HL-60 (cell line): ENCODE measurements at regions not wholly inside any gene's neighbourhood (a gene's known extent, or its start where the extent isn't known, plus 50 kb on each side); places are given as distances from the start of the nearest gene placed in this dataset.

Experiments used
- DNase-seq, 2 experiments: peaks; one replicate each; pipeline ENCODE4 v3.0.0-alpha.2; 2010 to 2020; ENCODE audit warnings: low read depth in 1 of 2, low spot score in 1 of 2
- H3K27ac ChIP-seq: fragments of 250-450 bp; sonication (Bioruptor Pico); replicated peaks from 2 replicates; pipeline ENCODE4 v1.5.1; 2020; ENCODE audit warnings: mild to moderate bottlenecking, moderate library complexity
- H3K27me3 ChIP-seq: fragments of 250-450 bp; sonication (Bioruptor Pico); 2 replicates; pipeline ENCODE4 v1.5.1; 2021; ENCODE audit warnings: mild to moderate bottlenecking, moderate library complexity; ENCODE audit not compliant: insufficient read depth, poor library complexity, severe bottlenecking
- H3K4me3 ChIP-seq: replicated peaks from 2 replicates; pipeline ENCODE4 v1.5.1; 2011; ENCODE audit warnings: mild to moderate bottlenecking, control low read depth, low read length; ENCODE audit not compliant: insufficient read depth
- GABPA ChIP-seq: IDR thresholded peaks from 2 replicates; pipeline ENCODE4 v1.6.1; 2012; ENCODE audit warnings: low read depth
- POLR2AphosphoS5 ChIP-seq: IDR thresholded peaks from 2 replicates; pipeline ENCODE4 v1.6.1; 2012; ENCODE audit warnings: low read depth
- SPI1 ChIP-seq: IDR thresholded peaks from 2 replicates; pipeline ENCODE4 v1.6.1; 2012; ENCODE audit warnings: low read depth, mild to moderate bottlenecking, borderline replicate concordance
- TF ChIP-seq, protein P1 (sequence below): IDR thresholded peaks from one replicate; pipeline ENCODE4 v1.5.1; 2011; ENCODE audit warnings: low read length, control low read depth, inconsistent platforms; ENCODE audit not compliant: insufficient read depth
- TF ChIP-seq, protein P2 (sequence below): IDR thresholded peaks from 2 replicates; pipeline ENCODE4 v1.6.1; 2012; ENCODE audit warnings: low read depth; ENCODE audit not compliant: insufficient replicate concordance

DNA sequence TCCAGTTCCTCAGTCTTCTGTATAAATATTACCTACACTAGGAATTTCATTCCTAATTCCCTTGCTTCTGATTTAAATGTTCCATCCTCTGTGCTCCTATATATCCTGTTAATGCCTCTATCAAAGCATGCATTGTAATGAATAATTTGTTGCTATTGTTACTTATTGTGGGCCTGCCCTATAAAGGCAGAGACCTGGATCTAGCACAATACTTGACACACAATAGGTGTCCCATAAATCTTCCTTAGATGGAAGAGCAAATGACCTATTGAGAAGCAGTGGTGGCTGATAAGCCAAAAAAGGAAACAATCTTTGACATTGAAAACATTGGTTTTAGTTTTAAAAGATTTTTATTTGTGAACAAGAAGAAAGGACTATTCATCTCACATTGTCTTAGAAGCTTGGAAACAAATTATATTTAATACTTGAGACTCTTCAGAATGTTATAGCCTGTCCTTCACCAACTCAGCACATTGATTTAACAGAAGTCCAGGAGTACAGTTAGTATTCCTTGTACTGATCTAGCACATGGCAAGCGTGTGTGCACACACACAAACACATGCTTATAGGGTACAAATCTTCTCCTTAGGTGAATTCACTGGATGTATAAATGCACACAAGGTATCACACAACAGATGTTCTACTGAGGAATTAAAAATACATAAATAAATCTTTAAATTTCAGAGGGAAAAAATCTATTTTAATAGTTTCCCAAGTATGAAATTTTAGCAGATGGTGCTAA lies 135.9 kb downstream of the DUSP6 start:
- no peak for TF ChIP-seq POLR2AphosphoS5
- TF ChIP-seq, protein P1, sequence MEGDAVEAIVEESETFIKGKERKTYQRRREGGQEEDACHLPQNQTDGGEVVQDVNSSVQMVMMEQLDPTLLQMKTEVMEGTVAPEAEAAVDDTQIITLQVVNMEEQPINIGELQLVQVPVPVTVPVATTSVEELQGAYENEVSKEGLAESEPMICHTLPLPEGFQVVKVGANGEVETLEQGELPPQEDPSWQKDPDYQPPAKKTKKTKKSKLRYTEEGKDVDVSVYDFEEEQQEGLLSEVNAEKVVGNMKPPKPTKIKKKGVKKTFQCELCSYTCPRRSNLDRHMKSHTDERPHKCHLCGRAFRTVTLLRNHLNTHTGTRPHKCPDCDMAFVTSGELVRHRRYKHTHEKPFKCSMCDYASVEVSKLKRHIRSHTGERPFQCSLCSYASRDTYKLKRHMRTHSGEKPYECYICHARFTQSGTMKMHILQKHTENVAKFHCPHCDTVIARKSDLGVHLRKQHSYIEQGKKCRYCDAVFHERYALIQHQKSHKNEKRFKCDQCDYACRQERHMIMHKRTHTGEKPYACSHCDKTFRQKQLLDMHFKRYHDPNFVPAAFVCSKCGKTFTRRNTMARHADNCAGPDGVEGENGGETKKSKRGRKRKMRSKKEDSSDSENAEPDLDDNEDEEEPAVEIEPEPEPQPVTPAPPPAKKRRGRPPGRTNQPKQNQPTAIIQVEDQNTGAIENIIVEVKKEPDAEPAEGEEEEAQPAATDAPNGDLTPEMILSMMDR, result no peak
- TF ChIP-seq SPI1, result no peak
- TF ChIP-seq GABPA, result no peak
- TF ChIP-seq, protein P2, sequence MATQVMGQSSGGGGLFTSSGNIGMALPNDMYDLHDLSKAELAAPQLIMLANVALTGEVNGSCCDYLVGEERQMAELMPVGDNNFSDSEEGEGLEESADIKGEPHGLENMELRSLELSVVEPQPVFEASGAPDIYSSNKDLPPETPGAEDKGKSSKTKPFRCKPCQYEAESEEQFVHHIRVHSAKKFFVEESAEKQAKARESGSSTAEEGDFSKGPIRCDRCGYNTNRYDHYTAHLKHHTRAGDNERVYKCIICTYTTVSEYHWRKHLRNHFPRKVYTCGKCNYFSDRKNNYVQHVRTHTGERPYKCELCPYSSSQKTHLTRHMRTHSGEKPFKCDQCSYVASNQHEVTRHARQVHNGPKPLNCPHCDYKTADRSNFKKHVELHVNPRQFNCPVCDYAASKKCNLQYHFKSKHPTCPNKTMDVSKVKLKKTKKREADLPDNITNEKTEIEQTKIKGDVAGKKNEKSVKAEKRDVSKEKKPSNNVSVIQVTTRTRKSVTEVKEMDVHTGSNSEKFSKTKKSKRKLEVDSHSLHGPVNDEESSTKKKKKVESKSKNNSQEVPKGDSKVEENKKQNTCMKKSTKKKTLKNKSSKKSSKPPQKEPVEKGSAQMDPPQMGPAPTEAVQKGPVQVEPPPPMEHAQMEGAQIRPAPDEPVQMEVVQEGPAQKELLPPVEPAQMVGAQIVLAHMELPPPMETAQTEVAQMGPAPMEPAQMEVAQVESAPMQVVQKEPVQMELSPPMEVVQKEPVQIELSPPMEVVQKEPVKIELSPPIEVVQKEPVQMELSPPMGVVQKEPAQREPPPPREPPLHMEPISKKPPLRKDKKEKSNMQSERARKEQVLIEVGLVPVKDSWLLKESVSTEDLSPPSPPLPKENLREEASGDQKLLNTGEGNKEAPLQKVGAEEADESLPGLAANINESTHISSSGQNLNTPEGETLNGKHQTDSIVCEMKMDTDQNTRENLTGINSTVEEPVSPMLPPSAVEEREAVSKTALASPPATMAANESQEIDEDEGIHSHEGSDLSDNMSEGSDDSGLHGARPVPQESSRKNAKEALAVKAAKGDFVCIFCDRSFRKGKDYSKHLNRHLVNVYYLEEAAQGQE, result no peak
- Histone ChIP-seq H3K4me3 (no peak overlapping the region), H3K27ac (no peak overlapping the region), H3K27me3 (no peaks in the 10 kb centered on the region)
- no peak for DNase-seq

DNA sequence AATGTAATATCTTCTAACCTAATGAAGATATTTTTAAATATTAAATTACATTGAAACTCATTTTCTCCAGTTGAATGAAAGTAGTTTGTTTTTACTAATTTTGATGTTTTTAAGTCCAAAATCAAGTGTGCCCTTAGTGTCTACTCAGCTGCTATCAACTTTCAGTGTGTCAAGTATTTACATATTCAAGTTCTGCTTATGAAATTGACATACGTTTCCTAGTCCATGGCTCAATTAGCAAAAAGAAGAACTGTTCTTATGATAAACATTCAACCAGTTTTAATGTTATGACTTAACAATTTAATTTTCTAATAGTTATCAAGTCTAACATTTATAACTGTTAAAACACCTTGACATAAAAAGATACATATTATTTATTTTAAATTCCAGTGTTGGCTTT lies 137.1 kb downstream of the DUSP6 start:
- H3K4me3 ChIP-seq, result no peak overlapping the region
- TF ChIP-seq, protein P2, result no peak
- TF ChIP-seq, protein P1, result no peak
- peak; percentile 14; the same call in 1 of the 2 replicates for TF ChIP-seq SPI1
- DNase-seq, result no peak
- no peak overlapping the region for H3K27ac ChIP-seq
- H3K27me3 ChIP-seq, result no peaks in the 10 kb centered on the region

DNA sequence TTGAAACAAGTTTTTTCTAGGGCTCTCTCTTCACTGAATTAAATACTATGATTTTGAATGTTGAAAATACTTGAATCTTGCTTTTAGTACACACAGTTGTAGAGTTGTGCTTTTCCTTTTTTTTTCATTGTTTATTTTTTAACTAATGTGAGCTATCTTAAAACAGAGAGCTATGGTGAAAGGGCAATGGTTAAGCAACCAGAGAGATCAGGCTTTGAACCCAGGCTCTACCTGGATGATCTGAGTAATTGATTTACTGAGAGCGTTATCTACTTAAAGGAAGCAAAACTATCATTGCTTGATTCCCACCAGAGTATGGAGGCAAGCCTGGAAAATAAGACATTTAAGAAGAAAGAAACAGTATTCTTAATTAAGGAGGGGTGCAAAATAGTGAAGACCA lies 138.6 kb downstream of the DUSP6 start:
- TF ChIP-seq, protein P1, result no peak
- TF ChIP-seq POLR2AphosphoS5, result no peak
- TF ChIP-seq GABPA, result no peak
- TF ChIP-seq, protein P2, result no peak
- TF ChIP-seq SPI1, result no peak
- H3K27ac ChIP-seq, result no peak overlapping the region
- H3K4me3 ChIP-seq, result no peak overlapping the region
- DNase-seq, result no peak
- H3K27me3 ChIP-seq, result no peaks in the 10 kb centered on the region
